Aorta (tissue), 5 donors: ENCODE measurements at regions not wholly inside any gene's neighbourhood (a gene's known extent, or its start where the extent isn't known, plus 50 kb on each side); places are given as distances from the start of the nearest gene placed in this dataset.

Experiments used
- ATAC-seq: fragments of 200-7000 bp; cut with Tn5 transposase; one replicate; pipeline ENCODE4 v1.9.1; 2022; ENCODE audit warnings: moderate library complexity; ENCODE audit not compliant: low FRiP score
- DNase-seq, 2 donors: peaks; one replicate each; pipeline ENCODE4 v3.0.0-alpha.2; 2020
- H3K27ac ChIP-seq, 2 donors: one replicate each; pipeline ENCODE4 v1.5.1; 2013; ENCODE audit warnings: low read length in 2 of 2, mild to moderate bottlenecking in 2 of 2, moderate library complexity in 2 of 2, control low read depth in 1 of 2, inconsistent platforms in 1 of 2, low read depth in 1 of 2
- H3K27me3 ChIP-seq, 2 donors: one replicate each; pipeline ENCODE4 v1.6.1; 2013; ENCODE audit warnings: control low read depth in 1 of 2, low read length in 1 of 2, mild to moderate bottlenecking in 1 of 2, moderate library complexity in 1 of 2; ENCODE audit not compliant: insufficient read depth in 2 of 2, control insufficient read depth in 1 of 2
- H3K36me3 ChIP-seq, 2 donors: one replicate each; pipeline ENCODE4 v1.6.1; 2013; ENCODE audit warnings: control low read depth in 1 of 2, low read length in 1 of 2, mild to moderate bottlenecking in 1 of 2; ENCODE audit not compliant: insufficient read depth in 2 of 2, control insufficient read depth in 1 of 2
- H3K4me1 ChIP-seq, 2 donors: one replicate each; pipeline ENCODE4 v1.6.1; 2013; ENCODE audit warnings: low read length in 2 of 2, control low read depth in 1 of 2, mild to moderate bottlenecking in 1 of 2, moderate library complexity in 1 of 2; ENCODE audit not compliant: insufficient read depth in 2 of 2, control insufficient read depth in 1 of 2
- H3K4me3 ChIP-seq, 2 donors: one replicate each; pipeline ENCODE4 v1.5.1; 2013; ENCODE audit warnings: low read length in 2 of 2, control low read depth in 1 of 2, mild to moderate bottlenecking in 1 of 2
- H3K9me3 ChIP-seq: one replicate; pipeline ENCODE4 v1.6.1; 2013; ENCODE audit warnings: mild to moderate bottlenecking, low read length; ENCODE audit not compliant: control insufficient read depth
- WGBS, 2 donors: extraction: QIAGEN DNeasy Blood & Tissue Kit; methylation state at CpG; one replicate each; pipeline ENCODE4 v1.1.7; 2013; 5-methylcytosine and 5-hydroxymethylcytosine counted together
- intact Hi-C, 2 donors: fragments of 100-400 bp; cut with DNase I; formaldehyde crosslinking; loops; one replicate each; pipeline versions ENCODE4 v1.14.2 to v1.15.0; 2022
- donor health status: healthy with polysubstance abuse.
- donor health status: Bipolar disorder and iron deficiency.
- donor health status: DM: no; HTN: no; CAD: no.
- donor health status: DM: no; HTN: no; CAD: no.
- donor health status: DM: yes; HTN: yes; CAD: no.

DNA sequence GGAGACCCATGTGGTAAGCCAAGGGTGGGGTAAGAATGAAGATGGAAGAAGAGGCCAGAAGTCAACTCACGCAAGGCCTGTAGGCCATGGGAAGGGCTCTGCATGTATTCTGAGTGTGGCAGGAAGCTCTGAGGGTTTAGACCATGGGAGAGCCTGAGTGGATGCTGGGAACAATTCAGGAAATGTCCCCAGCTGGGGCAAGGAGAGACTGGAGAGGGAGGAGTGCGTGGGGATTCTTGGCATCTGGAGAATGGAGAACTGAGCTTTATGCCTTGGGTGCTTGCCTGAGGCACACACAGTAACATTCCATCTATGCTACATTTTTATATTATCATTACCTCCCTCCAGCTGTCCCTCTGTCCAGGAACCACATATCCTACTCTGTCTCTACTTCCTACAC, 50.4 kb upstream of the CD82 start:
- Histone ChIP-seq H3K27me3 (no peaks in the 10 kb centered on the region), H3K4me3 (no peak overlapping the region), H3K4me1 (no peaks in the 10 kb centered on the region), H3K27ac (no peak overlapping the region), H3K9me3 (no peaks in the 10 kb centered on the region), H3K36me3 (no peaks in the 10 kb centered on the region)
- DNase-seq = no peak
- WGBS, 2 donors = 96 to 97% methylated on average over 2 of the region's 2 CpGs
- no peak for ATAC-seq
- intact Hi-C loops = no loop called here
